BE2C (cell line): ENCODE measurements at regions not wholly inside any gene's neighbourhood (a gene's known extent, or its start where the extent isn't known, plus 50 kb on each side); places are given as distances from the start of the nearest gene placed in this dataset.

Source experiments
- DNase-seq: peaks from one replicate; pipeline ENCODE4 v3.0.0-alpha.2; 2020
- H3K27me3 ChIP-seq: fragments of 250-450 bp; sonication (Bioruptor Pico); 2 replicates; pipeline ENCODE4 v1.5.1; 2020; ENCODE audit warnings: mild to moderate bottlenecking
- H3K36me3 ChIP-seq: fragments of 250-450 bp; sonication (Bioruptor Pico); 2 replicates; pipeline ENCODE4 v1.5.1; 2020; ENCODE audit warnings: mild to moderate bottlenecking
- H3K4me1 ChIP-seq: fragments of 250-450 bp; sonication (Bioruptor Pico); 2 replicates; pipeline ENCODE4 v1.5.1; 2020
- H3K4me3 ChIP-seq: 2 replicates; pipeline ENCODE4 v1.5.1; 2011; ENCODE audit warnings: low read depth, low read length
- H3K9me3 ChIP-seq: fragments of 250-450 bp; sonication (Bioruptor Pico); 2 replicates; pipeline ENCODE4 v1.5.1; 2020
- CTCF ChIP-seq: IDR thresholded peaks from 2 replicates; pipeline ENCODE4 v1.5.1; 2012; ENCODE audit warnings: mild to moderate bottlenecking, low read depth, low read length

GRCh38 chr1:47646676-47647075, 208.8 kb downstream of the FOXD2 start:
- Histone ChIP-seq H3K36me3 (no peaks in the 10 kb centered on the region), H3K4me3 (no peak overlapping the region), H3K27me3 (no peaks in the 10 kb centered on the region), H3K4me1 (no peaks in the 10 kb centered on the region), H3K9me3 (no peaks in the 10 kb centered on the region)
- TF ChIP-seq CTCF, result no peak
- no peak for DNase-seq

GRCh38 chr1:47647327-47647845, 209.5 kb downstream of the FOXD2 start:
- no peaks in the 10 kb centered on the region for H3K9me3 ChIP-seq
- H3K36me3 ChIP-seq, result no peaks in the 10 kb centered on the region
- no peak overlapping the region for H3K4me3 ChIP-seq
- no peaks in the 10 kb centered on the region for H3K4me1 ChIP-seq
- no peaks in the 10 kb centered on the region for H3K27me3 ChIP-seq
- no peak for TF ChIP-seq CTCF
- no peak for DNase-seq

GRCh38 chr1:47650205-47650604, 212.4 kb downstream of the FOXD2 start:
- Histone ChIP-seq H3K9me3 (no peaks in the 10 kb centered on the region), H3K4me1 (no peaks in the 10 kb centered on the region), H3K36me3 (no peaks in the 10 kb centered on the region), H3K27me3 (no peaks in the 10 kb centered on the region), H3K4me3 (no peak overlapping the region)
- no peak for TF ChIP-seq CTCF
- DNase-seq, result no peak

- Histone ChIP-seq H3K9me3 (no peaks in the 10 kb centered on the region), H3K27me3 (no peaks in the 10 kb centered on the region), H3K36me3 (no peaks in the 10 kb centered on the region), H3K4me3 (no peak overlapping the region), H3K4me1 (no peaks in the 10 kb centered on the region)
- no peak for DNase-seq
- TF ChIP-seq CTCF, result no peak
Measured at GRCh38 chr1:47650611-47651010, 212.8 kb downstream of the FOXD2 start.

GRCh38 chr1:47651311-47652089, 213.7 kb downstream of the FOXD2 start:
- Histone ChIP-seq H3K4me3 (no peak overlapping the region), H3K9me3 (no peaks in the 10 kb centered on the region), H3K4me1 (no peaks in the 10 kb centered on the region), H3K36me3 (no peaks in the 10 kb centered on the region), H3K27me3 (no peaks in the 10 kb centered on the region)
- TF ChIP-seq CTCF, result no peak
- no peak for DNase-seq

GRCh38 chr1:47655521-47656300, 217.9 kb downstream of the FOXD2 start:
- no peak overlapping the region for H3K4me3 ChIP-seq
- no peaks in the 10 kb centered on the region for H3K36me3 ChIP-seq
- H3K4me1 ChIP-seq, result no peaks in the 10 kb centered on the region
- H3K27me3 ChIP-seq, result no peaks in the 10 kb centered on the region
- TF ChIP-seq CTCF, result no peak
- H3K9me3 ChIP-seq, result no peaks in the 10 kb centered on the region
- no peak for DNase-seq
